ENCODE measurements at regions not wholly inside any gene's neighbourhood (a gene's known extent, or its start where the extent isn't known, plus 50 kb on each side); places are given as distances from the start of the nearest gene placed in this dataset.

GRCh38 chr17:52233176-52233575 lies 74.7 kb upstream of the CA10 start:
- no peak for DNase-seq (ENCODE audit: low spot score)

- DNase-seq (ENCODE audit: low spot score): no peak
These were observed 70.3 kb upstream of the CA10 start for GRCh38 chr17:52228823-52229222.

- no peak for DNase-seq (ENCODE audit: low spot score)
These were observed 69.4 kb upstream of the CA10 start for GRCh38 chr17:52227926-52228325.

DNA sequence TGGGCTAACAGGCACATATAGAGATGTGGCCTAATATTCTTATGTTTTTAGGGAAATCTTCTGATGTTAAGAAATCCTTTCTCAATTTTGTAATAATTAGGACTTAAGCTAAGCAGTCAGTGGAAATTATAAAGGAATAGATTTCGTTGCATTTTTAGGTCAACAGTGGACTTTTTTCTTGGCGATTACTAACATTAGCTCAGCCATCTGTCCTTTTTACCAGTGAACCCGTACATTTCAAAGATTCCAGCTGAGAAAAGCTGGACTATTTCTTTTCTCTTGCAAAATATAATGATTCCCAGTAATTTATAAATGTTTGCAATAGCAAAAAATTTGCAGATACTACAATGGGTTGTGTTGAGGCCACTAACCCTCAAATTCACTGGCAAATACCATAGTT lies 54.9 kb upstream of the CA10 start:
- no peak for DNase-seq (ENCODE audit: low spot score)

DNA sequence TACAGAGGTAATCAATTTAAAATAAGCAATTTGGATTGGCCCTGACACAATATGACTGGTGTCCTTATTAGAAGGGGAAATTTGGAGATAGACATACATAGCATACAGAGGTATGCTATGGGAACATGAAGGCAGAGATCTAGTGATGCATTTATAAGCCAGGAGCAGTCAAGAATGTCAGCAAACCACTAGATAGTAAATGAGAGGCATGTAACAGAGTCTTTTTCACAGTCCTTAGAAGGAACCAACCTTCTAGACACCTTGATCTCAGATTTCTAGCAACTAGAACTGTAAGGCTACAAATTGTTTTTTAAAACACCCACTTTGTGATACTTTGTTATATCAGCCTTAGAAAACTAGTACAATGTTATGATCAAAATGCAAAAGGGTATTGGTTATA lies 54.3 kb upstream of the CA10 start:
- no peak for DNase-seq (ENCODE audit: low spot score)

DNA sequence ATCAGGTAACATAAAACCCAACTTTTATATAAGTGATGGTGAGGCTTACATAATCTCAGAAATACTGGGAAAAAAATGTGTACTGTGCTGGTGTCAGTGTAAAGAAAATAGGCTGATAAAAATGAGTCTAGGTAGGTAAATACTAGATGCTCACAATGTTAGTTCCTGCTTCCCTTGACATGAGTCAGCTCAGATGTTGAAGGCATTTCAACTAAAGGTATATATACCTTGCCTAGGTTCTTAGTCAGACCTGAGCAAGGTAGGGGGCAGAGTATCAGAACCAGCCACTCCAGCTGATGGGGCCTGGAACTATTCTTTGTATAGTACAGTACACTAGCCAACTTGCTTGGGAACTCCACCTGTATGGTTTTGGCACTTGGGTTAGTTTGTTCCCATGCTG lies 51.0 kb upstream of the CA10 start:
- DNase-seq (ENCODE audit: low spot score): no peak
